ENCODE measurements at regions not wholly inside any gene's neighbourhood (a gene's known extent, or its start where the extent isn't known, plus 50 kb on each side); places are given as distances from the start of the nearest gene placed in this dataset.
A peak's percentile ranks its signal among the peaks of the same experiment; 100 is the strongest.
"Not testable (repeated sequence)": the region's sequence is repeated elsewhere in the genome, so short reads cannot be mapped to it uniquely, and the experiment has no call there.

DNA sequence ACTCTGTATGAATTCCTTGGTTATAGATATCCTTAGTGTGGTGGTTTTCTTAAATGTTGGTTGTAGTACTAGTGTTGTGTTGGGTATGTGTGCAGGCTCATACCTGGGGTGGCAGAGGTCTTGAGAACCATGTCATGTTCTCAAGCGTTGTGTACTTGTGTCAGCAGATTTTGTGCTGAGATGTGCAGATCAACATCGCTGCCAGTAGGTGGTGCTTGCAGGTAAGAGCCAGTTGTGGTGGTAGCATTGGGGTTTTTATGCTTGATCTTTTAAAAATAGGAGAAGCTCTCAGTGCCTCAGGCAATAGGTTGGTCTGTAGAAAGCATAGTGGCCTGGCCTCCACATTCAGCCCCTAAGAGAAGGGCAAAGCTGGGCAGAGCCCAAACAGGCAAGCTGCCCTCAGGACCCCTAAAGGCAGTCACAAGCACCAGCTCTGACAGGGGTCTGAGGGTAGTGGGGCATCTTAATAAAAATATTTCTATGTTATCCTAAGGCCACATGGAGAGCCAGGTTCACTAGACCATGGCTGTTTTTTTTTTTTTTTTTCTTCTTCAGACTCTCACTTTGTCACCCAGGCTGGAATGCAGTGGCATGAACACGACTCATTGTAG is 164.0 kb downstream of the IL20RB start:
- peak; percentile 6 for DNase-seq

- no peak for DNase-seq
These were observed 173.3 kb downstream of the IL20RB start for GRCh38 chr3:137131081-137131480.

DNA sequence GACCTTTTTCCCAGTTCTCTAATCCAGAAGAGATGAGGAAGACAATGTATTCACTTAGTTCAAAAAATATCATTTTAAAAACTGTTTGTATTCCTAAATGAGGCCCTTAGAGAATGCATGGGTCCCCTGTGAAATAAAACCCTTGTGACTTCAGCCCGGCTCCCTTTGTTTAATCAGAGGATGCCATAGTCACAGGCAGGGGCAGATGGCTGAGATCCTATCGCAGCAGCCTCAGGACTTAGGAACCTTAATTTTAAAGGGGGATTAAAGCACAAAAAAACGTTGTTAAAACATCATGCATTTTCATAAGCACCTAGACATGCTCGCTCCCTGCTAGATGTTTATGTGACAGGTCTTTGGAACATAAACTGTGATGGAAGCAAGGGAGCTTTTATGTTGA is 176.6 kb downstream of the IL20RB start:
- DNase-seq: no peak

- no peak for DNase-seq
These were observed 190.6 kb downstream of the IL20RB start for GRCh38 chr3:137148406-137148805.

DNA sequence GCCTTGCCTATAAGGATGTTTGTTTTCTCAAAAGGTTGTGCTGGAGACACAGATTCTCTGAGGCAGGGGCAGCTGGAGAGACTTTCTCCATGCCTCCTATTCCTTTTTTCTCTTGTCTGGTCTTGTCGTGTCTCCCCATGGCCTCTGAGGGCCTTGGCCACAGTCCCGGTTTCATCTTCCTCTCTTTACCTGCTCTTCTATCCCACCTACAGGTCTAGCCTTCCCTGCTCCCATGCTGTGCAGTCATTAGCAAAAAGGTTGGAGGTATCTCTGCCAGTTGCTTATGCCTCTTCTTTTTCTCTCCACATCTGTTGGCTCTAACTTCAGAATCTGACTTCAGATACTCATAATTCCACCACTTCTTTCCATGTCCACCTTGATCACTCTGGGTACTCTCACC is 191.1 kb downstream of the IL20RB start:
- DNase-seq: no peak

DNA sequence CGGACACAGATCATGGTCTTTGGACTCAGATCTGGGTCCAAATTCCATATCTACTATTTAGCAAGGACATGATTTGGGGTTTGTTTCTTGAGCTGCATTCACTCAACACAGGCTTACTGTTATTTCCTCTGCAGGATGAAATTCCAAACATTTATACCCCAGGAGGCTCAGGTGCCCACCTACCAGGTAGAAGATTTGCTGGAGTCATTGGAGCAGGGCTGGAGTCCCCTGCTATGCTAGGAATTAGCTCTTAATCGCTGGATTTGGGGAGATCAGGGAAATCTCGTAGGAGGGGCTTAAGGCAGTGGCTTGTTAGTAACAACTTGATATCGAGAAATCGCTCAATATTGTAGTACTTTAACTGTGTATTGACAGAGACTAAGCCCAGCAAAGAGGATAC is 193.0 kb downstream of the IL20RB start:
- DNase-seq: no peak

DNA sequence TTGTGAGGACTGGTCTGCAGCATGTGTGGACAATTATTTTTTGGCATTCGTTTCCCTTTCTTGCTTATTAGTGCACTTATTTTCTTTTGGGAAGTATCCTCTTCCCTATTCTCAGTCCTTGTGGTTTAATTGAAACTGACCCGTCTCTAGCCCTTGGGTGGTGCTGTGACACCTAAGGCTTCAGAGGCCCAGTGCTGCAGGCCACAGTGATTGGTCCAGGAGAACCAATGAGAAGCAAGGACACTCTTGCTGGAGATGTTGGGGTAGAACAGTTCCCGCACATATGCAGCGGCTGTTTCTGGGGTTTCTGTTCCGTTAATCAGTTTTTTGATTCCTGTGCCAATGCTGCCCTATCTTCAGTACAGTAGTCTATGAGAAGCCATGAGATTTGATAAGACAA is 195.3 kb downstream of the IL20RB start:
- not testable (repeated sequence) for DNase-seq

DNA sequence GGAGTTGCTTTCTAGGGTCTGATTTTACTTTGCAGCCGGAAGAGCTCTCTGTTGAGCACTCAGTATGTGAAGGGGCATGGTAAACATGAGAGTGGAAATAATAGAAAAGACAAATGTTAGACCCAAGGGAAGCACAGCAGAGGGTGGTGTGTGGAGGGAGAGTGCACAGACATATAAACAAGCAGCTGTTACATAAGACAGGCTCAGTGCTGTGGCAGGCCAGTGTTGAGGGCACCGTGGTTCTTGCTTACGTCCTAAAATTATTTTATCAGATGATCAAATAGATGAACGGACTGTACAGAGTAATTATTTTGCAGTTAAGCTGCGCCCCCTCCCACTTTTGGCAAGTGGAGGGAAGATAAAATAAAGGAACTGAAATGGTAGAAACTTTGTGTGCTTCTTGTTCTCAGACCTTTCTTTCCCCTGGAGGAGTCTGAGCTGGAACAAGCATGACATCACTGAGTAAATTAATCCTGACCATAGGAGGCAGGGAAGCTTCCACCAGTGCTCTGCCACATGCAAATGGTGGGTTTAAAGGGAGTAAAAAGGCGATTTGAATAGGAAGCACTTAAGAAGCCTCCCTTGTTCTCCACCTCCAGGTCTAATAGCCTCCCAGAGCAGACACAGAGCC is 205.6 kb downstream of the IL20RB start:
- DNase-seq: no peak

- DNase-seq: no peak
These were observed 206.2 kb downstream of the IL20RB start for GRCh38 chr3:137163958-137164357.

DNA sequence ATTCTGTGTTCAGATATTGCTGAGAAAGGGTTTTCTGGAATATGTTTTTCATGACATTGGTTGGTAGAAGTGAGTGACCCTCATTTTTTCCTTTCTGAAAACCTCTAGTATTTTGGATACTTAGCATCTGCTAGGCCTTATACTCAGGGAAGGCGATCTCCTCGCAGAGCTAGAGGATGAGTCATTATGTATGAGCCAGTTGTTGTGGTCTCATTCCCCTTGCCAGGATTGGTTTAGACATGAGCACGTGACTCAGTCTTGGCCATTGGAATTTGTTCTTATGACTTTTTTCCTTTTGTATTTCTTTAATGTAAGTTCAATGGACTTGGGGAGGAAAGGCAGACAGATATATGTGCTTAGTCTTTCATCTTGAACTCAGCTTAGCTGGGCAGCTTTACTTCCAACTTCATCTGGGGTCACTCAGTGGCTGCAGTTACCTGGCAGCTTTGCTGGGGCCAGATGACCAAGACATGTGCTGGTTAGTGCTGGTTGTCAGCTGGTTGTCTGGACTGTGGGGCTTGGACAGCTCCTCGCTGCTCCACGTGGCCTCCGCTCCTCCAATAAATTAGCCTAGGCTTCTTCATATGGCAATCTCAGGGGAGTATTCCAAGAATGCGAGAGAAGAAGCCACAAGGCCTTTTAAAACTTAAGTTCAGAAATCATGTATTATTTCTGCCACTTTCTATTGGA is 207.5 kb downstream of the IL20RB start:
- no peak for DNase-seq

DNA sequence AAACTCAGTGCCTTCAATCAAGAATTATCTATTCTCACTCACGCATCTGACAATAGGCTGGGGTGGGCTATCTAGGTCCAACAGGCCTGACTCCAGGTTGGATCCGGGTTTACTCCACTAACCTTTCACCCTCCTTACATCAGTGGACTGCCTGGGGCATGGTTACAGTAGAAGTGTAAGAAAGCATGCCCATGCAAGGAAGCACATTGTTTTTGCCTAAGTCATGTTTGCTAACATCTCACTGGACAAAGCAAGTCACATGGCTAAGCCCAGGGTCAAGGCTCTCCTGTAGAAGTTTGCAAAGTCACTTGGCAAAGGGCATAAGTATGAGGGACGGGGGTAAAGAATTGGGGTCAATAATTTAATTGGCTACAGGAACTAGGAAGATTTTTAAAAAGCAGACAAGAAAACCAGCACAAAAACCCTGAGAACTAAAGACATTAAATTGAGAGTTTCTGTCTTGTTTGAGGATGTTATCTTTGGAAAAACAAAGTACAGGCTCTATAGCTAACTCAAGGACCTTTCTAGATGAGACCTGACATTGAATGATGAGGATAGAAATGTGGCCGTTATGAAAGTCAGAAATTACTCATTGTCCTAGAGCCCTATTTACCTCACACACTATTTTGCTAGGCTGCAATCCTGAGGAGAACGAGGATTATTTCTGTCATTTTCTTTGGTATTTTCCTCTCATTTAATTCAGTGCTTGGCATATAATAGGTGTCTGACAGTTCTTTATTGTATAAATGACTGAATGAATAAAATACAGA is 214.2 kb downstream of the IL20RB start:
- no peak for DNase-seq

DNA sequence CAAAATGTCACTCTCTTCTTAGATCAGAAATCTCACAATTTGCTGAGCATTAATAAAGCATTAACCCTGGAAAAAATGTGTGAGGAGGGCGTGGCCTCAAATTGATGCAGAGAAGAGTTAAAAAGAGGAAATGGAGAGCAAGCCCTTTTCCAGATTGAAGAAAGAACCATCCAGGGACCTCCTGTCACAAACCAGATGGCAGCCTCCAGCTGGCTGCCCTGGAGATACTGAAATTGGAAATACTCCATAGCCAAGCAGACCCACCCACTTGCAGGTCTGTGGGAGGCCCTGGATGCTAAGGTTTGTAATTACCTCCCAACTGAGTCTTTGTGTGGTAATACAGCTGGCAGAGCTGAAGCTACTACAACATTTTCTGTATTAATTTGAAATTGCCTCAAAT is 214.9 kb downstream of the IL20RB start:
- no peak for DNase-seq

GRCh38 chr3:137174514-137174913 is 216.7 kb downstream of the IL20RB start:
- DNase-seq: no peak

DNA sequence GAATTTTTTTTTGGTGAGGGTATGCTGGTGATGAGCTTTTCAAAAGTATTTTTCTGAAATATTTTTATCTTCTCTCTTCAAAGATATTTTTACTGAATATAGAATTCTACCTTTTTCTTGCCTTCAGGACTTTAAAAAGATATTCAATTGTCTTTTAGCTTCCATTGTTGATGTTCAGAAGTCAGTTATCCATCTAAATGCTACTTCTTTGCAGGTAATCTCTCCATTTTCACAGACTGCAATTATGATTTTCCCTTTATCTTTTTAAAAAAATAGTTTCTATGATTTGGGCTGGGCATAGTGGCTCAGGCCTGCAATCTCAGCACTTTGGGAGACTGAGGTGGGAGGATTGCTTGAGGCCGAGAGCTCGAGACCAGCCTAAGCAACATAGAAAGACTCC is 222.4 kb downstream of the IL20RB start:
- no peak for DNase-seq

DNA sequence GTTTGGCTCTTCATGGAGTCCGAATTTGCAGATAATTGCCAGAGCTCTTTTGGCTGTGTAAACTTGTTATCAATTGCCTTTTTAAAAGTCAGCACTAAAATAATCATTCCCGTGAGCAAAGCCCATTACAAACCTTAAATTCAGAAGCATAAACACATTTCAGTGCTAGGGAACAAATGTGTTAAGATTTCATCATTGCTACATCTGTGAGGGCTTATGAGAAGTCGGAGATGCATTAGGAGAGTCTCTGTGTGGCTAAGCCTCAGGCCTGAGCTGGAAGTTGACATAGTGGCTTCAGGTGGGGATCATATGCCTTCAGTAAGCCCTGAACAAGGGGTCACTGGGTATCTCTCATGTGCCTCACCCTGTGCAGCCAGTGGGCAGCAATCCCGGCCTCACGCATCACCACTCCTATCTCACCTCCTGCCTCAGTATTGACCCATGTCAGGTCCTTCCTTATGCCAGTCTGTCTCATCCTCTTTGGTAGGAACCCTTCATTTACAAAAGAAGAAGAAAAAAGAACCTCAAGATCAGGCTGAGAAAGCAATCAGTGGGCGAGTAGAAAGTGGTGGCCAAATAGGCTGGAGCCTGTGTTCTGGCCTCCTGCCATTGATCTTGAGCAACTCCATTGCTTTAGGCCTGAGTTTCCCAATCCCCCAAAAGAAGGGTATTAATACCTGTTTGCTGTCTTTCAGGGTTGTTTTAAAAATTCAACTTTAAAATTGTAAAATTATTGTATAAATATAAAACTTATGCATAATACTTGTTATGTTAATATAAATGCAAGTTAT is 233.5 kb downstream of the IL20RB start:
- no peak for DNase-seq

DNA sequence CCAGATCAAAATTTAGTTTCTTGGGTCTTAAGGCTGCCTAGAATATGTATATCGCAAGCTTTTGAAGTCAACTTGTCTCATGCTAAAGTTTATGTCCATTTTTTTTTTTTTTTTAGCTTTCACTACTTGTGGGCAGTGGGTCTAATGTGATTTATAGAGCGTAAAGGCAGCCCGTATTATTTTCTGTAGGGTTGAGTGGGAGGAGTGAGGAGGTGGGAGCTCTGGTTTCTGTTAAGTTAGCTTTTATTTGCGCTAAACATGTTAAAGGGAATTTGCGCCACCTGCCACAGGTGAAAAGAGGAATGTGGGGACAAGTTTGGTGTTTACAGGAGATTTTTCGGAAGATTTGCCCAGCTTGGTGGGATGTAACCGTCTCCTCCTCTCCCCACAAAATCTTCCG is 234.2 kb downstream of the IL20RB start:
- DNase-seq: no peak

DNA sequence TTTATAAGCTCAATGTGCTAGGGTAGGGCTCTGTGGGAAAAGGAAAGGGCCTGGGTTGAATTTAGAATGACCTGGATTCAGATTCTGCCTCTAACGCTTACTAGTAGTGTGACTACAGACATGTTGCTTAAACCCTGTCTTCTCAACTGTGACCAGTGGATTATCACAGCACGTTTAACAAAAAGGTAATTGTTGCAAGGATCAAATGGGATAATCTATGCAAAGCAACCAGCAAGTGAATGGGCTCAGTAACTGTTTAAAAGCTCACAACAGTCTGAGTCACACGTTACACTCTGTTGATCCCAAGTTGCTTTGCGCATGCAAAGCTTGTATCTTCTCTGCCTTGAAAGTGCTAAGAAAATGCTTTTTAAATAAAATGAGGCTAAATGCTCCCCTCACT is 236.5 kb downstream of the IL20RB start:
- no peak for DNase-seq

DNA sequence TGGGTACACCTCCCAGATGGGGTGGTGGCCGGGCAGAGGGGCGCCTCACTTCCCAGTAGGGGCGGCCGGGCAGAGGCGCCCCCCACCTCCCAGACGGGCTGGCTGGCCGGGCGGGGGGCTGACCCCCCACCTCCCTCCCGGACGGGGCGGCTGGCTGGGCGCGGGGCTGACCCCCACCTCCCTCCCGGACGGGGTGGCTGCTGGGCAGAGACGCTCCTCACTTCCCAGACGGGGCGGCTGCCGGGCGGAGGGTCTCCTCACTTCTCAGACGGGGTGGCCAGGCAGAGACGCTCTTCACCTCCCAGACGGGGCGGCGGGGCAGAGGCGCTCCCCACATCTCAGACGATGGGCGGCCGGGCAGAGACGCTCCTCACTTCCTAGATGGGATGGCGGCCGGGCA is 240.6 kb downstream of the IL20RB start:
- not testable (repeated sequence) for DNase-seq

DNA sequence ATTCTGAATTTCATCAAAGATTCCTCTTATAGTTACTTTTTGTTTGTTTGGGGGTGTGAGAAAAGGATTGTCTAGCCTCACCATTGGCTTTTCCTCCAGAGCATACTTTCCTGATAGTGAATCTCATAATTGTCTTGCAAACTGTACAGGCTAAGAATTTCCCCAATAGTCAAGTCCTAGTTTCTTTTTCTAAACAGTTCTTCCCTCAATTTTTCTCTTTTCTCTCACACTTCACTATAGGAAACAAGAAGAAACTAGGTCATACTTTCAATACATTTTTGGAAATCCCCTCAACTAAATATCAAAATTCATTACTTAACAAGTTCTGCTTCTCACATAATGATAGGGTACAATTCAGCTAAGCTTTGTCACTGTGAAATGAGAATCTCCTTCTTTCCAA is 241.9 kb downstream of the IL20RB start:
- no peak for DNase-seq

DNA sequence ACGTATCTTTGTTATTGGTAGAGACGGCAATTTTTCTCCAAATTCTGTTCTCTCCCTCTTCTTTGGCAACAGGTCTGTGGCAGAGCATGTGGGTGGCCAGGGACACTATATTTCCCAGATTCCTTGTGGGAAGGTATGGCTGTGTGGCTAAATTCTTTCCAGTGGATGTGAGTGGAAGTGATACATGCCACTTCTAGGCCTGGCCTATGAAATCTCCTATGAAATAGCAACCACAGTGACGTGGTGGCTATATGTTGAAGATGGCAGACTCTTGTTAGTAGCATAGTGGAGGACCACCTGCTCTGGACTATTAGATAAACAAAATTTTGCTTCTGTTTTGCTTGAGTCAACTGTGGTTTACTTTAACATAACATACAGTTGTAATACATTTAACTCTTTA is 243.3 kb downstream of the IL20RB start:
- DNase-seq: no peak

- no peak for DNase-seq
These were observed 245.2 kb downstream of the IL20RB start for GRCh38 chr3:137202941-137203340.

DNA sequence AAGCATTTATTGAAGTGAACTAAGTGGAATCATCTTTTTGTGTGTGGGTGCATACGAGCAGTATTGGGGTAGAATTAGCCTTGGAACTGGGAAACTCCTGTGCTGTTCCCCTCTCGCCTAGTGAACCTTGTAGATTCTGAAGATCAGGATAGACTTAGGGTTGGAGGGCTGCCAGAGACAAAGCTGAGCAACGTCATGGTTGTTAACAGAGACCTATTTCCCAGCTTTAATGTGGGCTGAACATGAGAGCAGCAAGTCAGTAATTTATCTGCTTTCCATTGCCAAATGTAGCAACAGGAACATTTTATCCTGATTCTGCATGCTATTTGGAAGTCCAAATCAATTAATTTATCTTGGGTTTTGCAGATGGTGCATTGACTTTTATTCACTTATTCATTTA is 246.6 kb downstream of the IL20RB start:
- DNase-seq: no peak
